ENCODE measurements at regions not wholly inside any gene's neighbourhood (a gene's known extent, or its start where the extent isn't known, plus 50 kb on each side); places are given as distances from the start of the nearest gene placed in this dataset.

DNA sequence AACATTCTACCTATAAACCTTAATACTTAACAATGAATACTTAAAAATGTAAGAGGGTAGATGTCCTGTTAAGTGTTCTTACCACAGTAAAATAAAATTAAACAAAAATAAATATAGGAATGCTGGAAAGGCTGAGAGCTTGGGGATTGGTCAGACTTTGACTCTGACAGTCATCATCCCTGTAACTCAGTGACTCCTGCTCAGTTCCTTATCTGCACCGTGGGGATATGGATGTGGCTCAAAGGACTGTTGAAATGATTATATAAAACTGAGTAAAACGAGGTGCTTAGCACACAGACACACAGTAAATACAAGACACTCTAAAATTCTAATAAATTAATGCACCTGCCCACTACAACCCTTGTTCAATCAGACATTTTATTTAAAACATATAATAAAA, 338.6 kb downstream of the TMEM114 start:
- no peak for ATAC-seq (ENCODE audit: low read depth)
- DNase-seq (ENCODE audit: low spot score): no peak
- TF ChIP-seq, protein P1, sequence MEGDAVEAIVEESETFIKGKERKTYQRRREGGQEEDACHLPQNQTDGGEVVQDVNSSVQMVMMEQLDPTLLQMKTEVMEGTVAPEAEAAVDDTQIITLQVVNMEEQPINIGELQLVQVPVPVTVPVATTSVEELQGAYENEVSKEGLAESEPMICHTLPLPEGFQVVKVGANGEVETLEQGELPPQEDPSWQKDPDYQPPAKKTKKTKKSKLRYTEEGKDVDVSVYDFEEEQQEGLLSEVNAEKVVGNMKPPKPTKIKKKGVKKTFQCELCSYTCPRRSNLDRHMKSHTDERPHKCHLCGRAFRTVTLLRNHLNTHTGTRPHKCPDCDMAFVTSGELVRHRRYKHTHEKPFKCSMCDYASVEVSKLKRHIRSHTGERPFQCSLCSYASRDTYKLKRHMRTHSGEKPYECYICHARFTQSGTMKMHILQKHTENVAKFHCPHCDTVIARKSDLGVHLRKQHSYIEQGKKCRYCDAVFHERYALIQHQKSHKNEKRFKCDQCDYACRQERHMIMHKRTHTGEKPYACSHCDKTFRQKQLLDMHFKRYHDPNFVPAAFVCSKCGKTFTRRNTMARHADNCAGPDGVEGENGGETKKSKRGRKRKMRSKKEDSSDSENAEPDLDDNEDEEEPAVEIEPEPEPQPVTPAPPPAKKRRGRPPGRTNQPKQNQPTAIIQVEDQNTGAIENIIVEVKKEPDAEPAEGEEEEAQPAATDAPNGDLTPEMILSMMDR (IDR thresholded peaks at IDR 0.05; ENCODE audit: poor library complexity, severe bottlenecking): no peak
- H3K4me3 ChIP-seq (ENCODE audit: severe bottlenecking): no peak overlapping the region
- no peak overlapping the region for H3K27ac ChIP-seq (ENCODE audit: poor library complexity, severe bottlenecking)
- H3K9me3 ChIP-seq (ENCODE audit: severe bottlenecking): no peaks in the 10 kb centered on the region
- H3K36me3 ChIP-seq (ENCODE audit: low read depth): no peaks in the 10 kb centered on the region
- H3K27me3 ChIP-seq (ENCODE audit: insufficient read depth, poor library complexity, severe bottlenecking): no peaks in the 10 kb centered on the region
- no peaks in the 10 kb centered on the region for H3K4me1 ChIP-seq (ENCODE audit: insufficient read depth, poor library complexity, severe bottlenecking)

DNA sequence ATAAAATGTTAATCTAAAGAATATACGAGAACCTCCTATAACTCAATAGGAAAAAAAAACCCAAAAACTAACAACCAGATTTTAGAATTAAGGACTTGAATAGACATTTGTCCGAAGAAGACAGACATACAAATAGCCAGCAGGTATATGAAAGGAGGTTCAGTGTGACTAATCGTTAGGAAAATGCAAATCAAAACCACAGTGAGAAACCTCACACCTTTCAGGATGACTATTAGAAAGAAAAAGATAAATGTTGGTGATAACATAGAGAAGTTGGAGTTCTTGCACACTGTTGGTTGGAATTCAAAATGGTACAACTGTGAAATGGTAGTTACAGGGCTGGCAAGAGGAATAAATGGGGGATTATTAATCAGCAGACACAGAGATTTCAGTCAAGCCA, 339.0 kb downstream of the TMEM114 start:
- no peaks in the 10 kb centered on the region for H3K4me1 ChIP-seq (ENCODE audit: insufficient read depth, poor library complexity, severe bottlenecking)
- no peak overlapping the region for H3K27ac ChIP-seq (ENCODE audit: poor library complexity, severe bottlenecking)
- no peaks in the 10 kb centered on the region for H3K36me3 ChIP-seq (ENCODE audit: low read depth)
- ATAC-seq (ENCODE audit: low read depth) (no peak), DNase-seq (ENCODE audit: low spot score) (no peak)
- no peak overlapping the region for H3K4me3 ChIP-seq (ENCODE audit: severe bottlenecking)
- no peaks in the 10 kb centered on the region for H3K9me3 ChIP-seq (ENCODE audit: severe bottlenecking)
- TF ChIP-seq, protein P1 (IDR thresholded peaks at IDR 0.05; ENCODE audit: poor library complexity, severe bottlenecking): no peak
- H3K27me3 ChIP-seq (ENCODE audit: insufficient read depth, poor library complexity, severe bottlenecking): no peaks in the 10 kb centered on the region

DNA sequence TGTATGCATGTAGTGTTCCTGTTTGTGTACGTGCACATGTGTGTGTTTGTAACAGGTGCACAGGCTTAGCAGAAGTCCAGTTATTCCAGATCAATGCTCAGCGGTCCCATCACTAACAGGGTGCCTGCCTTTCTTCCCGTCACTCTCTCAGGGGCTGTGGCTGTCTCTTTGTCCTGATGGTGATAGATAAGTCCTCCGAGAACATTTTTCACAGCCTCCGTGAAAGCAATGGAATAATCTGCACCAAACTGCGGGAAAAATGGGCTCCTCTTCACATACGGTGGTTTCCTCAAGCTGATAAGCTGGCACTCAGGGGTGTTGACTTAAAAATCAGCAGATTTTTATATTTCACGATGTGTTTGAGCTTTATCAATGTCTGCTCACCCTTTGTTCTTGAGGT, 342.3 kb downstream of the TMEM114 start:
- TF ChIP-seq, protein P1 (IDR thresholded peaks at IDR 0.05; ENCODE audit: poor library complexity, severe bottlenecking): no peak
- H3K27ac ChIP-seq (ENCODE audit: poor library complexity, severe bottlenecking): no peak overlapping the region
- H3K4me1 ChIP-seq (ENCODE audit: insufficient read depth, poor library complexity, severe bottlenecking): no peaks in the 10 kb centered on the region
- peaks cover 2% of the 10 kb centered on the region for H3K9me3 ChIP-seq (ENCODE audit: severe bottlenecking)
- no peak overlapping the region for H3K4me3 ChIP-seq (ENCODE audit: severe bottlenecking)
- DNase-seq (ENCODE audit: low spot score) (no peak), ATAC-seq (ENCODE audit: low read depth) (no peak)
- no peaks in the 10 kb centered on the region for H3K36me3 ChIP-seq (ENCODE audit: low read depth)
- H3K27me3 ChIP-seq (ENCODE audit: insufficient read depth, poor library complexity, severe bottlenecking): no peaks in the 10 kb centered on the region

DNA sequence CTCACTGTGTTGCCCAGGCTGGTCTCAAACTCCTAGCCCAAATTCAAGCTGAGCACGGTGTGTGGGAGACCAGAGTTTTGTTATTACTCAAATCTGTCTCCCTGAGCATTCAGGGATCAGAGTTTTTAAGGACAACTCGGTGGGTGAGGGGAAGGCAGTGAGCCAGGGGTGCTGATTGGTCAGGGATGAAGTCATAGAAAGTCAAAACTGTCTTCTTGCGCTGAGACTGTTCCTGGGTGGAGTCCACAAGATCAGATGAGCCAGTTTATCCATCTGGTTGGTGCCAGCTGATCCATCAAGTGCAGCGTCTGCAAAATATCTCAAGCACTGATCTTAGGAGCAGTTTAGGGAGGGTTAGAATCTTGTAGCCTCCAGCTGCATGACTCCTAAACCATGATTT, 346.3 kb downstream of the TMEM114 start:
- Histone ChIP-seq H3K36me3 (ENCODE audit: low read depth) (no peaks in the 10 kb centered on the region), H3K9me3 (ENCODE audit: severe bottlenecking) (peaks cover 4% of the 10 kb centered on the region), H3K4me1 (ENCODE audit: insufficient read depth, poor library complexity, severe bottlenecking) (no peaks in the 10 kb centered on the region), H3K4me3 (ENCODE audit: severe bottlenecking) (no peak overlapping the region), H3K27me3 (ENCODE audit: insufficient read depth, poor library complexity, severe bottlenecking) (no peaks in the 10 kb centered on the region), H3K27ac (ENCODE audit: poor library complexity, severe bottlenecking) (no peak overlapping the region)
- DNase-seq (ENCODE audit: low spot score) (no peak), ATAC-seq (ENCODE audit: low read depth) (no peak)
- TF ChIP-seq, protein P1 (IDR thresholded peaks at IDR 0.05; ENCODE audit: poor library complexity, severe bottlenecking): no peak

DNA sequence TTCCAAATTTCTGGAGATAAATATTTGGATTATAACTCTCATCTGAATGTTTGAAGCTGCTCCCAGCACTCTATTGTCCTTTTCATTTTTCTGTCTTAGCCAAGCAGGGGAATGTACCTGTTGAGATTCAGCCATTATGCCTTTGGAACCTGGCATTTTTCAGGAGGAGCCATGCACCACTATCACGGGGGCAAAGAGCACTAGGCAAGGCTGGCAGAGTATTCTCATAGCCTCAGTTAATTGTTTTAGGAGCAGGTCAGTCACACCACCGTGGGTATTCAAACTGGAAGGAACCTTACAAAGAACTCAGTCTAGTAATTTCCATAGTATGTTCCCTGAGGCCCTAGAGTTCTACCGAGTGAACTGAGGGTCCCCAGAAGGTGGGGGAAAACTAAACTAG, 348.9 kb downstream of the TMEM114 start:
- H3K4me3 ChIP-seq (ENCODE audit: severe bottlenecking): no peak overlapping the region
- no peaks in the 10 kb centered on the region for H3K36me3 ChIP-seq (ENCODE audit: low read depth)
- TF ChIP-seq, protein P1 (IDR thresholded peaks at IDR 0.05; ENCODE audit: poor library complexity, severe bottlenecking): no peak
- no peaks in the 10 kb centered on the region for H3K27me3 ChIP-seq (ENCODE audit: insufficient read depth, poor library complexity, severe bottlenecking)
- DNase-seq (ENCODE audit: low spot score) (no peak), ATAC-seq (ENCODE audit: low read depth) (no peak)
- peaks cover 4% of the 10 kb centered on the region for H3K9me3 ChIP-seq (ENCODE audit: severe bottlenecking)
- H3K4me1 ChIP-seq (ENCODE audit: insufficient read depth, poor library complexity, severe bottlenecking): no peaks in the 10 kb centered on the region
- no peak overlapping the region for H3K27ac ChIP-seq (ENCODE audit: poor library complexity, severe bottlenecking)

Measured in RWPE2 (cell line).